Stimulated activated CD4-positive, alpha-beta T cell treated with anti-CD3 and anti-CD28 coated beads, Interleukin-12 subunit alpha, Interleukin-12 subunit beta, amount 100 ng/mL, for 24 hours (primary cell): ENCODE measurements at regions not wholly inside any gene's neighbourhood (a gene's known extent, or its start where the extent isn't known, plus 50 kb on each side); places are given as distances from the start of the nearest gene placed in this dataset.
"Not testable (repeated sequence)": the region's sequence is repeated elsewhere in the genome, so short reads cannot be mapped to it uniquely, and the experiment has no call there.

Experiments used
- DNase-seq, 2 experiments: peaks; one replicate each; pipeline ENCODE4 v3.0.0-alpha.2; 2020; ENCODE audit warnings: low read depth in 2 of 2

- DNase-seq: not testable (repeated sequence)
Measured at GRCh38 chr16:16561532-16561931, 182.6 kb downstream of the NPIPA7 start.

- not testable (repeated sequence) for DNase-seq
Measured at GRCh38 chr16:16563962-16564361, 185.0 kb downstream of the NPIPA7 start.

DNA sequence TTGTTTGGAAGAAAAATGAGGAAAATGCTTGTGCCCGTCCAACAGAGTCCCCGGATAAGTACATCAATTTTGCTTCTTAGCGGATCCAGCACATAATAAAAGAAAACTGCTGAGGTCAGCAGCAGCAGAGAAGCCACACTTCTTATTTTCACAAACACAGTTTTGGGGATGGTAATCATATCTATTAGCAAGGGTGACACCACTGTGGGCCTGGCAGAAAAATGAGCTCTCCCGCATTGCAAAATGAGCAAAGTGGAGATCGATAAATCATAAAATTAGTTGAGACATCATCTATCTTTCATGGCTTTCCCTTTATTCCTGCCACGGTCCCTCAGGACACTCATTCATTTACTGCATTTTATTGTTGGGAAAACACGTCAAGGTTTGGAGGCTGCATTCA, 186.4 kb downstream of the NPIPA7 start:
- DNase-seq: not testable (repeated sequence)

DNA sequence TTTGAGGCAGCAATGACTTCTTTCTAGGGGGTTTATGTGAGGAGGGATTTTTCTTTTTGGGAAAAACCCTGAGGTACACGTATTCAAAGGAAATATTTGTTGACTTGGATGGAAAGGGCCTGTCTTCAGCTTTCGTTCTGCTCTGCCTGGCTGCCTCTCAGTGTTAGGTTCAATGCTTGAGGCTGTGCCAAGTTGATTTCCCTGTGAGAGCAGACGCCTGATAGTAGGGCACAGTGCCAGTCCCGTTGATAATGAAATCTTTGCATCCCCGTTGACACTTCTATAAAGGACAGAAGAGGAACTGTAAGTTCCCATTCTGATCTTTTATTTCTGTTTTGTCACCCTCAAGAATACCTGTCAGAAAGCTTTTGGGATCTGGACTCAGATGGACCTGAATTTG, 191.1 kb downstream of the NPIPA7 start:
- not testable (repeated sequence) for DNase-seq

DNA sequence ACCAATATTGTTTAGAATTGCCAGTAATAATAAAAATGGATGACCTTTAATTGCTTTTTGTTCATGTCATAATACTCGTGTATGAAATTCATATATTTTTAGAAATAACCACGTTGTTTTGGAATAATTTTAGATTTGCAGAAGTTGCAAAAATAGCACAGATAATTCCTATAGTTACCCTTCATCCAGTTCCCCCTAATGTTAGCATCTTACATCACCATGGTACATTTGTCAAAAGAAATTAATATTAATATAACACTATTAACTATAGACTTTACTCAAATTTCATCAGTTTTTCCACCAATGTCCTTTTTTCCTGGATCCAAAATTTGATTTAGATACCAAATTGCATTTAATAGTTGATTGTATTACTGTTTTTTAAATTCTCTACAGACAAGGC, 191.9 kb downstream of the NPIPA7 start:
- not testable (repeated sequence) for DNase-seq

DNA sequence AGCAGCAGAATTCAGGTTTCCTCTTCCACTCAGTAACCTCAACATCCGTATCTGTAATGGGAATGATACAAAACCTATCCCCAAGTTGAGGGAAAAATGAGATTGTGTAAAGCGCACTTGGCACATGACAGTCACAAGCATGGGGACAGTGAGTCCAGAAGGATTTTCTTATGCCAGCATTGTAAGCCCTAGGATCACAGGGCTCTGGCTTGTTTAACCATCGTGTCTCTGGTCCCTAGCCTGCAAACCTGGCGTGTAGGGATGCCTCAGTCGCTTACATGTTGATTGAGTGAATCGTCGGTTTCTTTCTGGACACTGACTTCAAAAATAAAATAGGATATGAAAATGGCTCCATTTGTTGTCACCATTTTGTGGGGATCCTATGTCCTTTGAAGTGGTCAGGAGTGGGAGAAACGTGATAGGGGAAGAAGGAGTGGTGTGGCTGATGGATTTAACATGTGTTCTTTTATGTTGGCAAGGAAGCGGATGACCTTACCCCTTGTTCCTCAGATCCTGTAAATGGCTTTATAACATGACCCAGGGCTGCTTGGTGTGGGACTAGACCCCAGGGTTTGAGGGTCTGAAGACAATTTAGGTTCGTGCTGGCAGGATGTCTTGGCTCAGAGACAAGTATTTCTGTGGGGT, 193.3 kb downstream of the NPIPA7 start:
- not testable (repeated sequence) for DNase-seq

DNA sequence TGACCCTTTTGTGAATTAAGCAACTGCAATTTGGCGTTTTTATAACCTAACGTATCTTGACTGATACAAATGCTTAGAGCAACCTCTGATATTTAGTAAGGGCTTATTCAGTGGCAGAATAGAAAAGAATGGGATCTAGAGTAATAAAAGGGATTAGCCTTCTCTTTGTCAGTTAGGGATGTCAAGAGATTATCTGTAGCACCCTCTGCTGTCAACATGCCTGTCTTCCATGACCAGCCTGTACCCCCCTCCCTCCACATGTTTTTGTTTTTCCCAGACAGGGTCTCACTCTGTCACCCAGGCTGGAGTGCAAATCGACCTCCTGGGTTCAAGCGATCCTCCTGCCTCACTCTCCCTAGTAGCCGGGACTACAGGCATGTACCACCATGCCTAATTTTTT, 198.1 kb downstream of the NPIPA7 start:
- DNase-seq: not testable (repeated sequence)

- DNase-seq: no peak
Measured at GRCh38 chr16:16578701-16579100, 199.8 kb downstream of the NPIPA7 start.

GRCh38 chr16:16582916-16583315, 204.0 kb downstream of the NPIPA7 start:
- not testable (repeated sequence) for DNase-seq

DNA sequence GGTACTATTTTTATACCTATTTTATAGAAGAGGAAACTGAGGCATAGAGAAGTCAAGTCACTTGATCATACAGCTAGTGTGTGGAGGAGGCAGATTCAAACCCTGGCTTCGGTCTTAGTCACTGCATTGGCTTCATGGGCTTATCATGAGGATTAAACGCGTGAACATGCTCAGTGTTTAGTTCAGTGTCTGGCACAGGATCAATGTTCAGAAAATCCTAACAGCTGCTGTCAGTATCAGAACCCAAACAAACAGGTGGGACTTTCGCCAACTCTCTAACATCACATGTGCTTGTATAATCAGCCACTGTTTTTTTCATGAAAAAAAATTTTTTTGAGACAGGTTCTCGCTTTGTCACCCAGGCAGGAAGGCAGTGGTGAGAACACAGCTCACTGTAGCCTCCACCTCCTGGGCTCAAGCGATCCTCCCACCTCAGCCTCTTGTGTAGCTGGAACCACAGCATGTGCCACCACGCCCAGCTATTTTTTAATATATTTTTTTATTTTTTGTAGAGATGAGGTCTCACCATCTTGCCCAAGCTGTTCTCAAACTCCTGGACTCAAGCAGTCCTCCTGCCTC, 207.2 kb downstream of the NPIPA7 start:
- DNase-seq: not testable (repeated sequence)

DNA sequence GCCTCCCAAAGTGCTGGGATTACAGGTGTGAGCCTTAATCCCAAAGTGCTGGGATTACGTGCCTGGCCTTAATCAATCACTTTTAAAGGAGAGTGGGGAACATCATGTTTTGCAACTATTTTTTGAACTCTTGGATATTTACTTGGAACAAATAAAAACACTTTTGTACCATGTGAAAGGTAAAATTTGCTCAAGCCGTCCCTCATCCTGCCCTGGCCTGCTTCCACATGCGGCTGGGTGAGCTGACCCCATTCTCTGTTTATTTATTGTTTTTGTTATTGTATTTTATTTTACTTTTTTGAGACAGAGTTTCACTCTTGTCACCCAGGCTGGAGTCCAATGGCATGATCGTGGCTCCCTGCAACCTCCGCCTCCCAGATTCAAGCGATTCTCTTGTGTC, 208.0 kb downstream of the NPIPA7 start:
- DNase-seq: not testable (repeated sequence)

GRCh38 chr16:16588436-16588835, 209.5 kb downstream of the NPIPA7 start:
- not testable (repeated sequence) for DNase-seq

GRCh38 chr16:16590654-16591318, 211.8 kb downstream of the NPIPA7 start:
- not testable (repeated sequence) for DNase-seq

- peak; percentile 9 to 36 for DNase-seq
Measured at GRCh38 chr16:16593156-16593863, 214.4 kb downstream of the NPIPA7 start.

GRCh38 chr16:16595029-16595718, 216.2 kb downstream of the NPIPA7 start:
- not testable (repeated sequence) for DNase-seq

- not testable (repeated sequence) for DNase-seq
Measured at GRCh38 chr16:16601239-16601638, 222.3 kb downstream of the NPIPA7 start.

DNA sequence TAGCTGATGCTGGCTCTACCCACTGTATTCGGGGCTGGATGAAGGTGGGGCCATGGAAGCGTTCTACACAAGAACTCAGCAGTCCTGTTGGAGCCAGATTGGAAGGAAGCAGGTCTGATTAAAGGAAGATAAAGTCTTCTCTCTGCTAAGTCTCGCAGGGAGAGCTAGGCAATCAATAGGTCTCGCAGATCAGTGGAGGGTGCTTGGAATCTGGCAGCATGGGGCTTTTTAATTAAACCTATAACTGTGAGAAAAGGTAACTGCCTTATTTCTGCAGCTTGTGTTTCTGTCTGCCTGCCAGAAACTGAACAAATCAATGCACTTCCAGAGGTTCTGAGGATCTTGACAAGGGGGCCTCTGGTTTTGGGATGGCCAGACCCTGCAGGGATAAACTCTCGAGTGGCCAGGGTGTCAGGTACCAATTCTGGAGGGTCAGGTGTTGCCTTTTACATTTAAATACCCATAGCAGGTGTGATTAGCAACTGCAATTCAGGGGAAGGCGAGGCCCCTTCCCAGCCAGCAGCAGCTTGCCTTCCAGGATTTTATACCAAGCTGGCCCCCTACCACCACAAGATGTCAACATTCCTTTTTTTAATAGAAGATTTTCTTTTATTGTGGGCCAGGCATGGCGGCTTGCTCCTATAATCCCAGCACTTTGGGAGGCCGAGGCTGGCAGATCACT, 228.6 kb downstream of the NPIPA7 start:
- not testable (repeated sequence) for DNase-seq

DNA sequence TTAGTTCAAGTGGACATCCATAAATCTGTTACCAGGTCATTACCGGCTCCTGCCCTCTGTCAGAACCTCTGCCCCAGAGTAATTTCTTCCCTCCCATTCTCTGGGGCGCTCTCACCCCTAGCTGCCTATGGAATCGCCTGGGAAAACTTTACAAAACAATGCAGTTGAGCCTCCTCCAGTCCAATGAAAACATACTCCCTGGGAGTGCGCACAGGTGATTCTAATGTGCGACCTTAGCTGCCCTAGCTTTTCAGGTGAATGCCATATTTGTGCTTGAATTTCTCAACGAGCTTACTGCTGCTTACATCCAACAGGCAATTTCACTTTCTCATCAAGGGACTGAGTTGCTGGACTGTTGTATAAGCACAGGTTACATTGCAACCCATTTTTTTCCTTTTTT, 230.7 kb downstream of the NPIPA7 start:
- DNase-seq: not testable (repeated sequence)

GRCh38 chr16:16610389-16610967, 231.5 kb downstream of the NPIPA7 start:
- not testable (repeated sequence) for DNase-seq

DNA sequence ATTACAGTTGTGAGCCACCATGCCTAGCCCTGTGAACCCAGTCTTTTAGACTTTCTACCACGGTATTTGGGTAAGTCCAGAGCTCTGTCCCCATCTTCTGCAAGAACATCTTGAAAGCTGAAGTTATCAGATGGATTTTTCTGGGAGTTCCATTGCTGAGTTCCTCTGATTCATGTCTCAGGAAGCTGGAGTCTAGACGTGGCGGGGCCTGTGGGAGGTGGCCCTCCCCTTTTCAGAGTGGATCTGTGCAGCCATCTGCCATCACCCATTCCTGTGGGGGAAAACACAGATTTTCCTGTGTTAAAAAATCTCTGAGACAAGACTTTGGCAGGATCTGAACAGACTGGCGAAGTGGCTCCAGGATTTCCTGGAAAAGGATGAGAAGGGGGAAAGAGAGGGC, 234.3 kb downstream of the NPIPA7 start:
- not testable (repeated sequence) for DNase-seq

DNA sequence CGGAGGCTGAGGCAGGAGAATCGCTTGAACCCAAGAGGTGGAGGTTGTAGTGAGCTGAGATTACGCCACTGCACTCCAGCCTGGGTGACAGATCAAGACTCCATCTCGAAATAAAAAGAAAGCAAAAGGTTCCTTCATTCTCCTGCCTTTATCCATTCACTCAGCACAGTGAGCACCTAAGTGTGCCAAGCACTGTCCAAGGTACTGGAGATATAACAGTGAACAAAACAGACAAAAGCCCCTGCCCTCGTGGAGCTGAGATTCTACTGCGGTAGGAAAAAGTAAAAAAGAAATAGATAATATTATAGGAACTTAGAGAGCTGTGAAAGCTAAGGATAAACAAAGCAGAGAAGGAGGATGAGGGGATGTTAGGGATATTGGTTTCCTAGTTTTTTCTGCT, 235.5 kb downstream of the NPIPA7 start:
- DNase-seq: not testable (repeated sequence)
